OCI-LY1 (cell line): ENCODE measurements at regions not wholly inside any gene's neighbourhood (a gene's known extent, or its start where the extent isn't known, plus 50 kb on each side); places are given as distances from the start of the nearest gene placed in this dataset.

ENCODE experiments used
- H2AFZ ChIP-seq: fragments of 200-600 bp; sonication (generic), shearing (Covaris generic); 2 replicates; pipeline ENCODE4 v1.6.0; 2014; ENCODE audit warnings: antibody characterized with exemption, mild to moderate bottlenecking, low read length
- H3F3A ChIP-seq: fragments of 200-600 bp; sonication (generic), shearing (Covaris generic); 2 replicates; pipeline ENCODE4 v1.6.0; 2014; ENCODE audit warnings: mild to moderate bottlenecking, antibody characterized with exemption, low read length, moderate library complexity; ENCODE audit not compliant: insufficient read depth
- H3K27ac ChIP-seq: fragments of 200-600 bp; sonication (generic); 2 replicates; pipeline ENCODE4 v1.5.1; 2014; ENCODE audit warnings: low read length, mixed run types, mild to moderate bottlenecking, low read depth; ENCODE audit not compliant: poor library complexity, severe bottlenecking
- H3K27me3 ChIP-seq: fragments of 200-600 bp; sonication (generic); 2 replicates; pipeline ENCODE4 v1.6.0; 2014; ENCODE audit warnings: antibody characterized with exemption, mild to moderate bottlenecking, low read length, moderate library complexity; ENCODE audit not compliant: insufficient read depth
- H3K36me3 ChIP-seq: fragments of 200-600 bp; sonication (generic); 2 replicates; pipeline ENCODE4 v1.6.1; 2014; ENCODE audit warnings: mild to moderate bottlenecking, antibody characterized with exemption, low read length, moderate library complexity, mixed read lengths; ENCODE audit not compliant: insufficient read depth
- H3K4me1 ChIP-seq: fragments of 200-600 bp; sonication (generic); 2 replicates; pipeline ENCODE4 v1.5.1; 2014; ENCODE audit warnings: mild to moderate bottlenecking, low read length, moderate library complexity; ENCODE audit not compliant: insufficient read depth, severe bottlenecking
- H3K4me2 ChIP-seq: fragments of 200-600 bp; sonication (generic), shearing (Covaris generic); 2 replicates; pipeline ENCODE4 v1.6.1; 2014; ENCODE audit warnings: low read length
- H3K4me3 ChIP-seq: fragments of 200-600 bp; sonication (generic); 2 replicates; pipeline ENCODE4 v1.5.1; 2014; ENCODE audit warnings: low read length, low read depth, mild to moderate bottlenecking, mixed read lengths; ENCODE audit not compliant: poor library complexity, severe bottlenecking
- H3K79me2 ChIP-seq: fragments of 200-600 bp; shearing (Covaris generic); 2 replicates; pipeline ENCODE4 v1.6.1; 2016; ENCODE audit warnings: mixed run types, low read length, mixed read lengths; ENCODE audit not compliant: insufficient read depth
- H3K9ac ChIP-seq: fragments of 200-600 bp; sonication (generic), shearing (Covaris generic); 2 replicates; pipeline ENCODE4 v1.6.1; 2014; ENCODE audit warnings: mild to moderate bottlenecking, low read length, mixed read lengths
- H3K9me2 ChIP-seq: fragments of 200-600 bp; sonication (generic), shearing (Covaris generic); 2 replicates; pipeline ENCODE4 v1.6.1; 2014; ENCODE audit warnings: low read depth, mild to moderate bottlenecking, low read length, mixed read lengths
- H3K9me3 ChIP-seq: fragments of 200-600 bp; shearing (Covaris generic); 2 replicates; pipeline ENCODE4 v1.6.1; 2014; ENCODE audit warnings: low read length, mixed read lengths
- H4K20me1 ChIP-seq: fragments of 200-600 bp; sonication (generic), shearing (Covaris generic); 2 replicates; pipeline ENCODE4 v1.6.0; 2016; ENCODE audit warnings: mild to moderate bottlenecking, low read length; ENCODE audit not compliant: insufficient read depth
- EZH2 ChIP-seq: fragments of 200-600 bp; sonication (generic), shearing (Covaris generic); IDR thresholded peaks from 2 replicates; pipeline ENCODE4 v1.8.0; 2017; ENCODE audit warnings: borderline replicate concordance, mixed run types, mild to moderate bottlenecking, antibody characterized with exemption, low read length, moderate library complexity, mixed read lengths
- TF ChIP-seq, protein P1 (sequence below): fragments of 200-600 bp; sonication (generic), shearing (Covaris generic); IDR thresholded peaks from 2 replicates; pipeline ENCODE4 v1.5.1; 2017; ENCODE audit warnings: mild to moderate bottlenecking, antibody characterized with exemption, low read length, moderate library complexity, mixed read lengths

DNA sequence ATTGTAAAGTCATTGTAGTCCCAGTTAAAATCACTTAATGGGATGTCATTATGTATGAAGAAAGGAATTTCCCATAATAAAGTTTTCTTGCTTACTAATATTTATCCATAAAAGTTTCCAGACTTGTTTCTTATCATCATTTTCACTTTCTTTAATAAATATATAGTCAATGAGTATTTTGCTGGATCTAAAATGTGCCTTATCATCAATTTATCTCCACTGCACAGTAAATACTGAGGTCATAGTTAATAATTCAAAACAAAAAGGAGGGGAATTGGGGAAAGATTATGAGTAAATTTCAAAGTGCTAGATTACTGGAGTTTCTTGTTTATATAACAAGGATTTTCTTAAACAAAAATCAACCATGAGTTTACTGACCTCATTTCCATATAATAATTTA lies 279.5 kb upstream of the DKK2 start:
- TF ChIP-seq, protein P1, sequence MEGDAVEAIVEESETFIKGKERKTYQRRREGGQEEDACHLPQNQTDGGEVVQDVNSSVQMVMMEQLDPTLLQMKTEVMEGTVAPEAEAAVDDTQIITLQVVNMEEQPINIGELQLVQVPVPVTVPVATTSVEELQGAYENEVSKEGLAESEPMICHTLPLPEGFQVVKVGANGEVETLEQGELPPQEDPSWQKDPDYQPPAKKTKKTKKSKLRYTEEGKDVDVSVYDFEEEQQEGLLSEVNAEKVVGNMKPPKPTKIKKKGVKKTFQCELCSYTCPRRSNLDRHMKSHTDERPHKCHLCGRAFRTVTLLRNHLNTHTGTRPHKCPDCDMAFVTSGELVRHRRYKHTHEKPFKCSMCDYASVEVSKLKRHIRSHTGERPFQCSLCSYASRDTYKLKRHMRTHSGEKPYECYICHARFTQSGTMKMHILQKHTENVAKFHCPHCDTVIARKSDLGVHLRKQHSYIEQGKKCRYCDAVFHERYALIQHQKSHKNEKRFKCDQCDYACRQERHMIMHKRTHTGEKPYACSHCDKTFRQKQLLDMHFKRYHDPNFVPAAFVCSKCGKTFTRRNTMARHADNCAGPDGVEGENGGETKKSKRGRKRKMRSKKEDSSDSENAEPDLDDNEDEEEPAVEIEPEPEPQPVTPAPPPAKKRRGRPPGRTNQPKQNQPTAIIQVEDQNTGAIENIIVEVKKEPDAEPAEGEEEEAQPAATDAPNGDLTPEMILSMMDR, result no peak
- H3F3A ChIP-seq, result no peaks in the 10 kb centered on the region
- H3K9ac ChIP-seq, result no peak overlapping the region
- H3K79me2 ChIP-seq, result no peaks in the 10 kb centered on the region
- no peaks in the 10 kb centered on the region for H3K36me3 ChIP-seq
- H3K9me2 ChIP-seq, result no peaks in the 10 kb centered on the region
- H3K27me3 ChIP-seq, result no peaks in the 10 kb centered on the region
- H4K20me1 ChIP-seq, result no peaks in the 10 kb centered on the region
- H3K27ac ChIP-seq, result no peak overlapping the region
- H3K4me2 ChIP-seq, result no peak overlapping the region
- no peaks in the 10 kb centered on the region for H3K9me3 ChIP-seq
- no peaks in the 10 kb centered on the region for H3K4me1 ChIP-seq
- no peak overlapping the region for H3K4me3 ChIP-seq
- H2AFZ ChIP-seq, result no peak overlapping the region

DNA sequence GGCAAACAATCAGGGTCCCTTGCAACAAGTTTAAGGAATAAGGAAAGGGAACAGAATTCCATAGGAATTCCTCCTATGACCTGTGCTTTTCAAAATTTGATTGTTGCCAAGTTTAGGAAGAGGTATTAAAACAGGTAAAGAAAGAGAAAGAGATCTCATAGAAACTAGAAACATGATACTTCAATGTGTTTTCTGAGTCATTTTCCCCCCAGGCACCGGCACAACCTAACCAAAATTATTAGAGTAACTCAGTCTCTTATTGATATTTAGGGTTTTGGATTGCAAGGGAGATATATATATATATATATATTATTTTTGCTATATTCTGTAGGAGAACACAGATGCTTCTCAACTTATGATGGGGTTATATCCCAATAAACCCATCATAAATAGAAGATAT lies 278.0 kb upstream of the DKK2 start:
- Histone ChIP-seq H4K20me1 (no peaks in the 10 kb centered on the region), H3K4me1 (no peaks in the 10 kb centered on the region), H3K4me2 (no peak overlapping the region), H3K36me3 (no peaks in the 10 kb centered on the region), H3F3A (no peaks in the 10 kb centered on the region), H3K9me2 (no peaks in the 10 kb centered on the region), H3K27me3 (no peaks in the 10 kb centered on the region), H3K4me3 (no peak overlapping the region), H3K9ac (no peak overlapping the region), H2AFZ (no peak overlapping the region), H3K79me2 (no peaks in the 10 kb centered on the region), H3K9me3 (no peaks in the 10 kb centered on the region), H3K27ac (no peak overlapping the region)
- TF ChIP-seq, protein P1, result no peak
- TF ChIP-seq EZH2, result no peak

DNA sequence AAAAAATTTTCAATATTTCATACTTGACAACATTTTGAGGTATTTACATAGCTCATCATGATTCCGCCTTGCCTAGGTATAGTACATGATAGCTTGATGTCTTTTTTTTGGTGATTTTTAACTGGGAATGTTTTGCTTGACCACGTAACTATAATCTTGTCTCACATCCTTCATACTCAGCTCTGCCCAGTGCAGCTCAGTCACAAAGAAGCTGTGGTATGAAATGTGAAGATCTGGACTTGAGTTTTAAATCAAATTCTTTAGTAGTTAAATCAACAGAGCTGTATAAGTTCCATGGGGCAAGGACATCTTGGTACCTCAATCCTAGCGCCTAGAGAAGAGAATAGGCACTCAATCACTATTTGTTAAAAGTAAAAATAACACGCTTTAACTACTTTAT lies 276.3 kb upstream of the DKK2 start:
- Histone ChIP-seq H3K9me2 (no peaks in the 10 kb centered on the region), H3K4me1 (no peaks in the 10 kb centered on the region), H3F3A (no peaks in the 10 kb centered on the region), H3K4me2 (no peak overlapping the region), H4K20me1 (no peaks in the 10 kb centered on the region), H3K27ac (no peak overlapping the region), H2AFZ (no peak overlapping the region), H3K27me3 (no peaks in the 10 kb centered on the region), H3K9ac (no peak overlapping the region), H3K9me3 (no peaks in the 10 kb centered on the region), H3K4me3 (no peak overlapping the region), H3K36me3 (no peaks in the 10 kb centered on the region), H3K79me2 (no peaks in the 10 kb centered on the region)
- TF ChIP-seq, protein P1, result no peak
- no peak for TF ChIP-seq EZH2
